GM19463 (cell line): ENCODE measurements at regions not wholly inside any gene's neighbourhood (a gene's known extent, or its start where the extent isn't known, plus 50 kb on each side); places are given as distances from the start of the nearest gene placed in this dataset.
"Not testable (repeated sequence)": the region's sequence is repeated elsewhere in the genome, so short reads cannot be mapped to it uniquely, and the experiment has no call there.

Experiments
- ATAC-seq: cut with Tn5 transposase; IDR thresholded peaks from one replicate; pipeline ENCODE4 v1.9.1; 2021; ENCODE audit warnings: mild to moderate bottlenecking, moderate library complexity; ENCODE audit not compliant: unreplicated experiment

GRCh38 chr11:82539669-82540068, 194.0 kb downstream of the FAM181B start:
- peak; percentile 97 for ATAC-seq

DNA sequence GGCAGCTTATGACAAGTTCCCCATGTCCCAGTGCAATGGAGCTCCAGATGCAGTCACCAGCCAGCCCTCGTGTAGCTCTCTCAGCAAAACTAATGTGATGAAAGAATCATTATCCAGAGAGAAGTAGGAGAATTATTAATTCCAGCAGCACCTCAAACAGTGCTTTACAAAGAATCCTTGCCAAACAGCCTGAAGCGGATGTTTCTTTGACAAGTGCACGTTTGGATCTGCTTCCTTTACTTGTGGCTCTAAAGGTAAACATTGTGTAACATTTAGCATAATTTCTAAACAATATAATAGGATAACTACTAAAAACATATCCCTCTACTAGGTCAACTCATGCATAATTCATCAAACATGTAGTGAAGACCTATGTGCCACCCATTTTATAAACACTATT, 197.0 kb downstream of the FAM181B start:
- ATAC-seq: no peak

DNA sequence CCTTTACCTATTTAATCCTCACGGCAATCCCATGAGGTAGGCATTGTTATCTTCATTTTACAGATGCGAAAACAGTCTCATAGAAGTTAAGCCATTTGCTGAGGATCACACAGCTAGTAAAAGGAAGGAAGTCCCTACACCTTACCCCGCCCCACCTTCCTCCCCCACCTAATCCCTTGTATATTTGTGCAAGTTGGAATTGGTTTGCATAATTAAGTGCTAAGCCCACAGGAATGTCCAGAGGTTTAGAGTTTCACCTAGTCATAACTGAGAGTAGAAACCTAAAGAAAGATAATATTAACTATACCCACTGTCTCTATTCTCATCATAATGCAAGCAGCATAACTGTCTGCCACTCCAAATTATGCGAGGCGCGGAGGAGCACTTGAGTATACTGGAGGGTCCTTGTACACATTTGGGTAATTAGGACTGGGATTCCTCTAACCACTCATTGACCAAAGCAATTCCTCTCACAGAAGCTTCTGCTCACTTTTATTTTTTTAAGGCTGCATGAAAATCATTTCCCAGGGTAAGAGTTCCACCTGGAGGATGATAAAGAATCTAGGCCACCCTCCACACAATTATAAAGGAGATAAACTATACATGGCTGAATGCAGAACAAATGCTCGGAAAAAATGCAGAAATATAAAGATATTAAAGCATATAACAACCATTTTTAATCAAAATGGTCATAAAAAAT, 199.9 kb downstream of the FAM181B start:
- no peak for ATAC-seq

- no peak for ATAC-seq
These were observed 203.7 kb downstream of the FAM181B start for GRCh38 chr11:82529936-82530335.

DNA sequence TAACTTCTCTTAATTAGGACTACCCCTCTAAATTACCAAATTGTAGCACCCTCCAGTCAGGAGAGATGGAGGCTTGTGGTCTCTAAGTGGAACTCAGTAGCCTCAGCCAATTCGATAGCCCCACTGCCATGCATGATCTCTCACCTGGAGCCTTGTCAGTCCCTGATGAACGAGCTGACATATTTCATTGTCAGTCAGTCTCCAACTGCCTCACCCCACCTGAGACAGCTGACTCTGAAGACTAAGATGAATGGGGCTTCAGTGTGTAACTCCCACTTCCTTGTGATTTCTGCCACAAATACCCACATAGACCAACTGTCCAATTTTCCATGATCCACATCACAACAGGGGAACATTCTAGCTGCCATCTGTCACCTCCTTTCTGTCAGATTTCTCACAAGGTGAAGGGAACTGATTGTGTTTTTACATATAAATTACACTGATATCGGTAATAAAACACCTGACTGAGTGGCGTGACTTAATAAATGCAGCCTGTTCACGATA, 206.5 kb downstream of the FAM181B start:
- ATAC-seq: no peak

- no peak for ATAC-seq
These were observed 210.5 kb downstream of the FAM181B start for GRCh38 chr11:82523141-82523540.

DNA sequence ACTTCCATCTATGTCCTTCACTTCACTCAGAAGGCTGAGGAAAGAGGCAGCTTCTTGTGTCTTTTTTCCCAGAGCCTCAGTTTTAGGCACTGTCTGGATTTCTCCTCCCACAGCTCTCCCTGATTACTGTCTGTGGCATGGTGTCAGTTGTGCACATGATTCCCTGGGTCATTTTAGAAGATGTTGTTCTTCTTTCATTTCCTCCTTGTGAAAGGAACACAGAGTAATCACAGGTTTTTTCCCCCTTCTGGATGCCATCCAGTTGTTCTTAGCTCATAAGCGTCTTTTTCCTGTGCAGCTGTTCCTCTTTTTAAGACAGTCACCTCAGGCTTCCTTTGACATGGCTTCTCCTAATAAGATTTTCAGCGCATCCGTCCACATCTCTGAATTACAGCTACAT, 212.2 kb downstream of the FAM181B start:
- no peak for ATAC-seq

DNA sequence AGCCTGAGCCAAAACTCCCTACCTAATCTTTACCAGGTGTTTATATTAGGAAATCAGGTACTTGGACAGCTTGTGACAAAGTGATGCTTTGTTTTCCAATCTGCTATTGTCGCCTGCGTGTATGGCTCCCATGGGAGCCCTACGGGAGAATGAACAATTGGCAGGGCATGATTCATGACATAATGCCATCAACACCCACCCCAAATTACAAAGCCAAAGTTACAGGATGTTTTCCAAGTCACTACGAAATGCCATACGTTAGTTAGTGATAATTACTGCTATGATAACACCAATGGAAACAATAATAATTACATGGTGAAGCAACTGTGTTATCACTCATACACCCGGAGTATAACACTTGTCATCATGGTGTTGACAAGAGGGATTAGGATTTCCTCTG, 226.4 kb downstream of the FAM181B start:
- ATAC-seq: no peak

- no peak for ATAC-seq
These were observed 228.3 kb downstream of the FAM181B start for GRCh38 chr11:82505379-82505778.

GRCh38 chr11:82501174-82501573, 232.5 kb downstream of the FAM181B start:
- not testable (repeated sequence) for ATAC-seq

- peak; percentile 70 for ATAC-seq
These were observed 238.7 kb downstream of the FAM181B start for GRCh38 chr11:82494988-82495432.

- ATAC-seq: no peak
These were observed 258.8 kb downstream of the FAM181B start for GRCh38 chr11:82474876-82475275.

- no peak for ATAC-seq
These were observed 268.2 kb downstream of the FAM181B start for GRCh38 chr11:82465481-82465880.

GRCh38 chr11:82462608-82463242, 270.9 kb downstream of the FAM181B start:
- ATAC-seq: no peak

GRCh38 chr11:82458761-82459160, 274.9 kb downstream of the FAM181B start:
- no peak for ATAC-seq

GRCh38 chr11:82458147-82458546, 275.5 kb downstream of the FAM181B start:
- no peak for ATAC-seq

- no peak for ATAC-seq
These were observed 282.7 kb downstream of the FAM181B start for GRCh38 chr11:82450996-82451395.

- no peak for ATAC-seq
These were observed 327.1 kb downstream of the FAM181B start for GRCh38 chr11:82406611-82407010.

- ATAC-seq: no peak
These were observed 328.2 kb downstream of the FAM181B start for GRCh38 chr11:82405421-82405820.

GRCh38 chr11:82404981-82405380, 328.7 kb downstream of the FAM181B start:
- no peak for ATAC-seq

DNA sequence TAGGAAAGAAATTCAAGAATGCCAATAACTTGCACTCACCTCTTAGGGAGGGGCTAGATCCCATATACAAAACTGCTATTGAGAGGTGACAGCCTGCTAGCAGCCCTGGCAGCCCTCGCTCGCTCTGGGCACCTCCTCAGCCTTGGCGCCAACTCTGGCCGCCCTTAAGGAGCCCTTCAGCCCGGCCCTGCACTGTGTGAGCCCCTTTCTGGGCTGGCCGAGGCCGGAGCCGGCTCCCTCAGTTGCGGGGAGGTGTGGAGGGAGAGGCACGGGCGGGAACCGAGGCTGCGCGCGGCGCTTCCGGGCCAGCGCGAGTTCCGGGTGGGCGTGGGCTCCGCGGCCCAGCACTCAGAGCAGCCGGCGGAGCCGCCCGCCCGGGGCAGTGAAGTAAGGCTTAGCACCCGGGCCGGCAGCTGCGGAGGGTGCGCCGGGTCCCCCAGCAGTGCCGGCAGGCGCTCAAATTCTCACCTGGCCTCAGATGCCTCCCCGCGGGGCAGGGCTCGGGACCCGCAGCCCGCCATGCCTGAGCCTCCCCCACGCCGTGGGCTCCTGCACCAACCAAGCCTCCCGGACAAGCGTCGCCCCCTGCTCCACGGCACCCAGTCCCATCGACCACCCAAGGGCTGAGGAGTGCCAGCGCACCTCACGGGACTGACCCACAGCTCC, 329.9 kb downstream of the FAM181B start:
- no peak for ATAC-seq

GRCh38 chr11:82398300-82398815, 335.3 kb downstream of the FAM181B start:
- ATAC-seq: no peak
